ENCODE measurements at regions not wholly inside any gene's neighbourhood (a gene's known extent, or its start where the extent isn't known, plus 50 kb on each side); places are given as distances from the start of the nearest gene placed in this dataset.

GRCh38 chr2:107264184-107264583 is 378.2 kb upstream of the ST6GAL2 start:
- no peak for DNase-seq
- H3K9me3 Mint-ChIP-seq (ENCODE audit: low read depth): peaks cover 3% of the 10 kb centered on the region
- no peaks in the 10 kb centered on the region for H3K36me3 Mint-ChIP-seq
- no peaks in the 10 kb centered on the region for H3K27me3 Mint-ChIP-seq
- CTCF ChIA-PET: no interaction called here
- no peaks in the 10 kb centered on the region for H3K4me1 Mint-ChIP-seq
- no peak overlapping the region for H3K4me3 Mint-ChIP-seq
- no peak overlapping the region for H3K27ac Mint-ChIP-seq
- ATAC-seq: no peak

GRCh38 chr2:107266555-107266954 is 380.6 kb upstream of the ST6GAL2 start:
- Mint-ChIP-seq H3K4me1 (no peaks in the 10 kb centered on the region), H3K36me3 (no peaks in the 10 kb centered on the region), H3K27ac (no peak overlapping the region), H3K9me3 (ENCODE audit: low read depth) (no peaks in the 10 kb centered on the region), H3K27me3 (no peaks in the 10 kb centered on the region), H3K4me3 (no peak overlapping the region)
- ATAC-seq (no peak), DNase-seq (no peak)
- CTCF ChIA-PET: no interaction called here

GRCh38 chr2:107267086-107267485 is 381.1 kb upstream of the ST6GAL2 start:
- no peak overlapping the region for H3K27ac Mint-ChIP-seq
- no peaks in the 10 kb centered on the region for H3K36me3 Mint-ChIP-seq
- CTCF ChIA-PET: no interaction called here
- no peaks in the 10 kb centered on the region for H3K9me3 Mint-ChIP-seq (ENCODE audit: low read depth)
- H3K4me1 Mint-ChIP-seq: no peaks in the 10 kb centered on the region
- H3K4me3 Mint-ChIP-seq: no peak overlapping the region
- no peak for DNase-seq
- ATAC-seq: no peak
- H3K27me3 Mint-ChIP-seq: no peaks in the 10 kb centered on the region

- CTCF ChIA-PET: no interaction called here
- Mint-ChIP-seq H3K4me3 (no peak overlapping the region), H3K9me3 (ENCODE audit: low read depth) (no peaks in the 10 kb centered on the region), H3K27ac (no peak overlapping the region), H3K27me3 (no peaks in the 10 kb centered on the region), H3K36me3 (no peaks in the 10 kb centered on the region), H3K4me1 (no peaks in the 10 kb centered on the region)
- ATAC-seq (no peak), DNase-seq (no peak)
Observed at GRCh38 chr2:107276034-107276433, 390.1 kb upstream of the ST6GAL2 start.

- CTCF ChIA-PET: no interaction called here
- no peak overlapping the region for H3K4me3 Mint-ChIP-seq
- ATAC-seq (no peak), DNase-seq (no peak)
- H3K27ac Mint-ChIP-seq: no peak overlapping the region
- no peaks in the 10 kb centered on the region for H3K36me3 Mint-ChIP-seq
- H3K9me3 Mint-ChIP-seq (ENCODE audit: low read depth): no peaks in the 10 kb centered on the region
- no peaks in the 10 kb centered on the region for H3K27me3 Mint-ChIP-seq
- H3K4me1 Mint-ChIP-seq: no peaks in the 10 kb centered on the region
Observed at GRCh38 chr2:107278672-107279071, 392.7 kb upstream of the ST6GAL2 start.

- Mint-ChIP-seq H3K27ac (no peak overlapping the region), H3K4me3 (no peak overlapping the region), H3K4me1 (no peaks in the 10 kb centered on the region), H3K9me3 (ENCODE audit: low read depth) (peaks cover 2% of the 10 kb centered on the region), H3K27me3 (no peaks in the 10 kb centered on the region), H3K36me3 (no peaks in the 10 kb centered on the region)
- CTCF ChIA-PET: no interaction called here
- DNase-seq: no peak
- no peak for ATAC-seq
Observed at GRCh38 chr2:107281637-107282036, 395.7 kb upstream of the ST6GAL2 start.

GRCh38 chr2:107282135-107282534 is 396.2 kb upstream of the ST6GAL2 start:
- no peak overlapping the region for H3K27ac Mint-ChIP-seq
- H3K27me3 Mint-ChIP-seq: no peaks in the 10 kb centered on the region
- ATAC-seq (no peak), DNase-seq (no peak)
- no peak overlapping the region for H3K4me3 Mint-ChIP-seq
- no peaks in the 10 kb centered on the region for H3K4me1 Mint-ChIP-seq
- H3K36me3 Mint-ChIP-seq: no peaks in the 10 kb centered on the region
- CTCF ChIA-PET: no interaction called here
- peaks cover 2% of the 10 kb centered on the region for H3K9me3 Mint-ChIP-seq (ENCODE audit: low read depth)

- H3K27ac Mint-ChIP-seq: no peak overlapping the region
- H3K36me3 Mint-ChIP-seq: no peaks in the 10 kb centered on the region
- no peaks in the 10 kb centered on the region for H3K27me3 Mint-ChIP-seq
- H3K4me1 Mint-ChIP-seq: no peaks in the 10 kb centered on the region
- H3K9me3 Mint-ChIP-seq (ENCODE audit: low read depth): peaks cover 2% of the 10 kb centered on the region
- DNase-seq (no peak), ATAC-seq (no peak)
- H3K4me3 Mint-ChIP-seq: no peak overlapping the region
- CTCF ChIA-PET: no interaction called here
Observed at GRCh38 chr2:107285621-107286299, 399.8 kb upstream of the ST6GAL2 start.

- H3K27me3 Mint-ChIP-seq: no peaks in the 10 kb centered on the region
Observed at GRCh38 chr2:107290041-107290440, 404.1 kb upstream of the ST6GAL2 start.

GRCh38 chr2:107303964-107304363 is 418.0 kb upstream of the ST6GAL2 start:
- no peak for ATAC-seq

More at GRCh38 chr2:107290041-107290440, 404.1 kb upstream of the ST6GAL2 start:
- no peaks in the 10 kb centered on the region for H3K9me3 Mint-ChIP-seq (ENCODE audit: low read depth)
- DNase-seq (no peak), ATAC-seq (no peak)
- H3K4me1 Mint-ChIP-seq: no peaks in the 10 kb centered on the region
- H3K4me3 Mint-ChIP-seq: no peak overlapping the region
- H3K27ac Mint-ChIP-seq: no peak overlapping the region
- H3K36me3 Mint-ChIP-seq: no peaks in the 10 kb centered on the region
- CTCF ChIA-PET: no interaction called here

GRCh38 chr2:107305966-107306365 is 420.0 kb upstream of the ST6GAL2 start:
- Mint-ChIP-seq H3K27me3 (no peaks in the 10 kb centered on the region), H3K4me1 (no peaks in the 10 kb centered on the region), H3K36me3 (no peaks in the 10 kb centered on the region), H3K4me3 (no peak overlapping the region), H3K9me3 (ENCODE audit: low read depth) (peaks cover 5% of the 10 kb centered on the region), H3K27ac (no peak overlapping the region)
- CTCF ChIA-PET: no interaction called here
- no peak for ATAC-seq
- DNase-seq: no peak

More at GRCh38 chr2:107303964-107304363, 418.0 kb upstream of the ST6GAL2 start:
- Mint-ChIP-seq H3K9me3 (ENCODE audit: low read depth) (peaks cover 2% of the 10 kb centered on the region), H3K27me3 (no peaks in the 10 kb centered on the region), H3K4me1 (no peaks in the 10 kb centered on the region), H3K36me3 (no peaks in the 10 kb centered on the region), H3K27ac (no peak overlapping the region), H3K4me3 (no peak overlapping the region)
- CTCF ChIA-PET: no interaction called here
- no peak for DNase-seq

- no peak for ATAC-seq
- Mint-ChIP-seq H3K27me3 (no peaks in the 10 kb centered on the region), H3K4me3 (no peak overlapping the region), H3K27ac (no peak overlapping the region), H3K4me1 (no peaks in the 10 kb centered on the region), H3K36me3 (no peaks in the 10 kb centered on the region), H3K9me3 (ENCODE audit: low read depth) (peaks cover 5% of the 10 kb centered on the region)
- DNase-seq: no peak
- CTCF ChIA-PET: no interaction called here
Observed at GRCh38 chr2:107306881-107307280, 420.9 kb upstream of the ST6GAL2 start.

- Mint-ChIP-seq H3K9me3 (ENCODE audit: low read depth) (peaks cover 3% of the 10 kb centered on the region), H3K4me3 (no peak overlapping the region), H3K27ac (no peak overlapping the region), H3K36me3 (no peaks in the 10 kb centered on the region), H3K4me1 (no peaks in the 10 kb centered on the region), H3K27me3 (no peaks in the 10 kb centered on the region)
- CTCF ChIA-PET: no interaction called here
- ATAC-seq: no peak
- no peak for DNase-seq
Observed at GRCh38 chr2:107308835-107309234, 422.9 kb upstream of the ST6GAL2 start.

GRCh38 chr2:107312240-107312639 is 426.3 kb upstream of the ST6GAL2 start:
- Mint-ChIP-seq H3K4me3 (no peak overlapping the region), H3K4me1 (no peaks in the 10 kb centered on the region), H3K9me3 (ENCODE audit: low read depth) (peaks cover 6% of the 10 kb centered on the region), H3K27ac (no peak overlapping the region), H3K36me3 (no peaks in the 10 kb centered on the region), H3K27me3 (no peaks in the 10 kb centered on the region)
- ATAC-seq (no peak), DNase-seq (no peak)
- CTCF ChIA-PET: no interaction called here

GRCh38 chr2:107313316-107313715 is 427.3 kb upstream of the ST6GAL2 start:
- CTCF ChIA-PET: no interaction called here
- Mint-ChIP-seq H3K4me3 (no peak overlapping the region), H3K4me1 (no peaks in the 10 kb centered on the region), H3K9me3 (ENCODE audit: low read depth) (peaks cover 6% of the 10 kb centered on the region), H3K27ac (no peak overlapping the region), H3K36me3 (no peaks in the 10 kb centered on the region), H3K27me3 (no peaks in the 10 kb centered on the region)
- DNase-seq (no peak), ATAC-seq (no peak)
